ENCODE measurements at regions not wholly inside any gene's neighbourhood (a gene's known extent, or its start where the extent isn't known, plus 50 kb on each side); places are given as distances from the start of the nearest gene placed in this dataset.

- TF ChIP-seq POLR2AphosphoS5 (IDR thresholded peaks at IDR 0.05; ENCODE audit: low read depth, low read length) (no peak), POLR2A (IDR thresholded peaks at IDR 0.05; ENCODE audit: low read depth, low read length) (no peak)
Measured at GRCh38 chr6:68012822-68013221, 622.3 kb upstream of the ADGRB3 start.

All from GM12891 (cell line).